ENCODE measurements at regions not wholly inside any gene's neighbourhood (a gene's known extent, or its start where the extent isn't known, plus 50 kb on each side); places are given as distances from the start of the nearest gene placed in this dataset.

DNA sequence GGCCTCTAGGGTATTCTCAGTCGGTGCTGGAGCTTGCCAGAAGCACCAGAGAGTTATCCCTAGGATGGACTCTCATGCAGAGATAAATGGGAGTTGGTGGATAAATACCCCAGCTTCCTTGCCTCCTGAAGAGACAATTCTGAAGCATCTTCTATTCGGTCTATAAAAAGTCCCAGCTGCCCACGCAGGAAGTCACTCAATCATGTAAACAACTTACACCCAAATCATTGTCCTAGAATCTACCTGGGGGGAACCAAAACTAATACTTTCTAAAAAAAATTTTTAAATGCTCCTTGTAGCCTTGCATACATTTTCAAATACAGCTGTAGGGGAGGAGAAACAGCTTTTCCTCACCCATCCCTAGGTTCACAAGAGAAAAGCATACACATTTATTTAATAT, 66.6 kb upstream of the ELAC2 start:
- H3K4me1 Mint-ChIP-seq = no peaks in the 10 kb centered on the region
- no peak for DNase-seq (ENCODE audit: low read depth, low spot score)
- TF ChIP-seq, protein P1, sequence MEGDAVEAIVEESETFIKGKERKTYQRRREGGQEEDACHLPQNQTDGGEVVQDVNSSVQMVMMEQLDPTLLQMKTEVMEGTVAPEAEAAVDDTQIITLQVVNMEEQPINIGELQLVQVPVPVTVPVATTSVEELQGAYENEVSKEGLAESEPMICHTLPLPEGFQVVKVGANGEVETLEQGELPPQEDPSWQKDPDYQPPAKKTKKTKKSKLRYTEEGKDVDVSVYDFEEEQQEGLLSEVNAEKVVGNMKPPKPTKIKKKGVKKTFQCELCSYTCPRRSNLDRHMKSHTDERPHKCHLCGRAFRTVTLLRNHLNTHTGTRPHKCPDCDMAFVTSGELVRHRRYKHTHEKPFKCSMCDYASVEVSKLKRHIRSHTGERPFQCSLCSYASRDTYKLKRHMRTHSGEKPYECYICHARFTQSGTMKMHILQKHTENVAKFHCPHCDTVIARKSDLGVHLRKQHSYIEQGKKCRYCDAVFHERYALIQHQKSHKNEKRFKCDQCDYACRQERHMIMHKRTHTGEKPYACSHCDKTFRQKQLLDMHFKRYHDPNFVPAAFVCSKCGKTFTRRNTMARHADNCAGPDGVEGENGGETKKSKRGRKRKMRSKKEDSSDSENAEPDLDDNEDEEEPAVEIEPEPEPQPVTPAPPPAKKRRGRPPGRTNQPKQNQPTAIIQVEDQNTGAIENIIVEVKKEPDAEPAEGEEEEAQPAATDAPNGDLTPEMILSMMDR (conservative IDR thresholded peaks at IDR 0.05) = no peak
- H3K36me3 Mint-ChIP-seq (ENCODE audit: low read depth) = no peaks in the 10 kb centered on the region
- peaks cover 4% of the 10 kb centered on the region for H3K9me3 Mint-ChIP-seq
- H3K4me3 Mint-ChIP-seq = no peak overlapping the region
- no peaks in the 10 kb centered on the region for H3K27me3 Mint-ChIP-seq (ENCODE audit: low read depth)
- H3K27ac Mint-ChIP-seq (ENCODE audit: unreplicated experiment) = no peak overlapping the region

DNA sequence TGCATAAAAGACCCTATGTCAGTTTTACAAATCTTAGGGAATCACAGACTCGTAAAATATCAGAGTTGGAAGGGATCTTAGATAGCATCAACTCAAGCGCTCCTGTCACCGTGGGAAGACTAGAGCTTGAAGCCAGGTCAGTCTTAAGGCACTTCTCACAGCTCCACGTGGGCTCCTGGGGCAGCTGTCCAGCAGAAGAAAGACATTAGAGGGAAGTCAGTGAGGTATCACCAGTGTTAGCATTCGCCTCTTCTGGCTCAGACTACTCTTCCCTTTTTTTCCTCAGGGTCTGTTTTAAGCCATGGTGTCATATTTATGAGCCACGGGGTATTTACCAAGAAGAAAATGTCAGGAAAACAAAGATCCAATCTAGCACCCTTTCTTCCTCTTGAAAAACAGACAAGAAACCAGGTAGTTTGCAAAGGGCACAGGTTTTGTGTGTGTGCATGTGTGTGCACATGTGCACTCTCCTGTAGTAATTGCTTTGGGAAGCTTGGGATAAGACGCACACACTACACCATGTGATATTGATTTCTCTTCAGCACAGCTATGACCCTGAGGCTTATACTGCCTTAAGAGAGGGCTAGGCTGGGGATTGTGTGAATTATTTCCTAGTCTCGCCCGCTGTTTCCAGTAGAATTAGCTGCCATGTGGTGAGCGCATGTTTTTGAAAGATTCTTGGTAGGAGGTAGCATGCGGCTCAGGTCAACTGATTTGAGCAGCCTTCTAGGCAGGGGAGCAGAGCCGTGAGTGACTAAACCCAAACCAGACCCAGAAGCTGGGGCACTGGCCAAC, 61.0 kb upstream of the ELAC2 start:
- DNase-seq (ENCODE audit: low read depth, low spot score) = no peak
- H3K27me3 Mint-ChIP-seq (ENCODE audit: low read depth) = no peaks in the 10 kb centered on the region
- H3K4me3 Mint-ChIP-seq = no peak overlapping the region
- H3K27ac Mint-ChIP-seq (ENCODE audit: unreplicated experiment) = no peak overlapping the region
- TF ChIP-seq, protein P1 (conservative IDR thresholded peaks at IDR 0.05) = no peak
- no peaks in the 10 kb centered on the region for H3K4me1 Mint-ChIP-seq
- H3K36me3 Mint-ChIP-seq (ENCODE audit: low read depth) = no peaks in the 10 kb centered on the region
- peaks cover 4% of the 10 kb centered on the region for H3K9me3 Mint-ChIP-seq

DNA sequence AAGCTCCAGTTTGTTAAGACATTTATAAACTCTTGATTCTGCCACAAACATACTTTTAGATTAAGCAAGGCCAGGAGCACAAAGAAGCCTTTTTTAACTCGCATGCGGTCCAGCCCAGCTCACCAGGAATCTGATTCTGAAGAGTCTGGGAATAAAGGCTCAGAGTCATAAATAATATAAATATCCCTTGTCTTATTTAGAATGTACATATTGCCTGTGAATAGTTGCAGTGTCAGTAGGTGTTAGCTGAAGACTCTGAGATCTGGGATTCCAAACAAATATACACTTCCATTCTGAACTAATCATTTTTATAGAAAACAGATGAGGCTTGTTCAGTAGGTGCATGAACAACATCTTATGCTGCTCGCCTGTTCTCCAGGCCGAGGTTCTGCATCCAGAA, 59.1 kb upstream of the ELAC2 start:
- Mint-ChIP-seq H3K9me3 (peaks cover 3% of the 10 kb centered on the region), H3K27me3 (ENCODE audit: low read depth) (no peaks in the 10 kb centered on the region), H3K4me1 (no peaks in the 10 kb centered on the region), H3K36me3 (ENCODE audit: low read depth) (no peaks in the 10 kb centered on the region), H3K27ac (ENCODE audit: unreplicated experiment) (no peak overlapping the region), H3K4me3 (no peak overlapping the region)
- TF ChIP-seq, protein P1 (conservative IDR thresholded peaks at IDR 0.05) = no peak
- DNase-seq (ENCODE audit: low read depth, low spot score) = no peak

DNA sequence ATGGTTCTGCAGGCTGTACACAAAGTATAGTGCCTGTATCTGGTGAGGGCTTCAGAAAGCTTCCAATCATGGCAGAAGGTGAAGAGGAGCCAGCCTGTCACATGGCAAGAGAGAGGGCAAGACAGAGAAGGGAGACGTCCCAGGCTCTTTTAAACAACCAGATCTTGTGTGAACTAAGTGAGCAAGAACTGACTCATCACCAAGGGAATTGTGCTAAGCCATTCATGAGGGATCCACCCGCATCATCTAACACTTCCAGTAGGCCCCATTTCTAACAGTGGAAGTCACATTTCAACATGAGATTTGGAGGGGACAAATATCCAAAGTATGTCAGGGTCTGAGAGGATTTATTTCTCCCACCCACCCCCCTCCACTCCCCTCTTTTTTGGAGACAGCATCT, 56.2 kb upstream of the ELAC2 start:
- Mint-ChIP-seq H3K27me3 (ENCODE audit: low read depth) (no peaks in the 10 kb centered on the region), H3K27ac (ENCODE audit: unreplicated experiment) (no peak overlapping the region), H3K9me3 (no peaks in the 10 kb centered on the region), H3K4me1 (no peaks in the 10 kb centered on the region), H3K4me3 (no peak overlapping the region), H3K36me3 (ENCODE audit: low read depth) (no peaks in the 10 kb centered on the region)
- DNase-seq (ENCODE audit: low read depth, low spot score) = no peak
- TF ChIP-seq, protein P1 (conservative IDR thresholded peaks at IDR 0.05) = no peak

DNA sequence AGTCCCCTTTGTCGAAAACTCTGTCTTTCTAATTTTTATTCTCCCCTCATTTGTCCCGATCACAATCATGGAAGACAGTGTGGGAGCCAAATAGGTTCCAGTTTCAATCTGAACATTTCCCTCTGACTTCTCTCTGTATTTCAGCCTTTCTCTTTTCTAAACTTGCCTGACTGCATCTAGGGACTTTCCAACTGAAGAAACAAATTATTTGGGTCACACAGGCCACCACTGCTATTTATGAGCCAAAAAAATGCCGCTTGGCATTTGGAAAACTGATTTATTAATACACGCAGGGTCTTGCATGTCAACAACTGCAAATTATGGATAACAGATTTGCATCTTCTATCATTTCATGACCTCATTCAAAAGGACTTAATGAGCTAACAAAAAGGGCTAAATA, 55.2 kb upstream of the ELAC2 start:
- no peaks in the 10 kb centered on the region for H3K36me3 Mint-ChIP-seq (ENCODE audit: low read depth)
- no peaks in the 10 kb centered on the region for H3K4me1 Mint-ChIP-seq
- H3K4me3 Mint-ChIP-seq = no peak overlapping the region
- DNase-seq (ENCODE audit: low read depth, low spot score) = no peak
- no peak overlapping the region for H3K27ac Mint-ChIP-seq (ENCODE audit: unreplicated experiment)
- no peaks in the 10 kb centered on the region for H3K27me3 Mint-ChIP-seq (ENCODE audit: low read depth)
- peaks cover under 1% of the 10 kb centered on the region for H3K9me3 Mint-ChIP-seq
- TF ChIP-seq, protein P1 (conservative IDR thresholded peaks at IDR 0.05) = no peak
